Liver (tissue), 8 donors: ENCODE measurements at regions not wholly inside any gene's neighbourhood (a gene's known extent, or its start where the extent isn't known, plus 50 kb on each side); places are given as distances from the start of the nearest gene placed in this dataset.

Experiments used
- DNase-seq: peaks from one replicate; pipeline ENCODE4 v3.0.0-alpha.2; 2017; ENCODE audit warnings: low spot score
- H3K27ac ChIP-seq, 2 donors: one replicate each; pipeline ENCODE4 v1.7.0; 2013; ENCODE audit warnings: inconsistent platforms in 2 of 2, low read length in 2 of 2, control low read depth in 1 of 2, low read depth in 1 of 2, mild to moderate bottlenecking in 1 of 2
- H3K27me3 ChIP-seq, 4 donors: one replicate each; pipeline versions ENCODE4 v1.6.1 to v1.7.0; 2013; ENCODE audit warnings: low read length in 3 of 4, inconsistent platforms in 1 of 4, mild to moderate bottlenecking in 1 of 4, moderate library complexity in 1 of 4; ENCODE audit not compliant: control insufficient read depth in 4 of 4, insufficient read depth in 4 of 4
- H3K36me3 ChIP-seq, 4 donors: one replicate each; pipeline versions ENCODE4 v1.6.1 to v1.7.0; 2013; ENCODE audit warnings: low read length in 3 of 4, mild to moderate bottlenecking in 3 of 4, low read depth in 1 of 4, moderate library complexity in 1 of 4; ENCODE audit not compliant: control insufficient read depth in 4 of 4, insufficient read depth in 3 of 4
- H3K4me1 ChIP-seq, 4 donors: one replicate each; pipeline versions ENCODE4 v1.6.1 to v1.7.0; 2013; ENCODE audit warnings: low read length in 3 of 4, mild to moderate bottlenecking in 3 of 4, moderate library complexity in 1 of 4; ENCODE audit not compliant: control insufficient read depth in 4 of 4, insufficient read depth in 4 of 4
- H3K4me3 ChIP-seq, 3 donors: one replicate each; pipeline versions ENCODE4 v1.6.1 to v1.7.0; 2013; ENCODE audit warnings: low read length in 3 of 3, control low read depth in 1 of 3, low read depth in 1 of 3, mild to moderate bottlenecking in 1 of 3
- H3K9ac ChIP-seq, 2 donors: one replicate each; pipeline ENCODE4 v1.7.0; 2013; ENCODE audit warnings: low read length in 2 of 2, mild to moderate bottlenecking in 2 of 2, moderate library complexity in 2 of 2, control low read depth in 1 of 2, low read depth in 1 of 2
- H3K9me3 ChIP-seq, 4 donors: one replicate each; pipeline versions ENCODE4 v1.6.1 to v1.7.0; 2013; ENCODE audit warnings: low read length in 3 of 4; ENCODE audit not compliant: control insufficient read depth in 4 of 4
- ATF3 ChIP-seq: IDR thresholded peaks from 2 replicates; pipeline ENCODE4 v1.6.1; 2016; ENCODE audit warnings: antibody characterized with exemption
- CTCF ChIP-seq: fragments of 150-350 bp; IDR thresholded peaks from 2 replicates; pipeline ENCODE4 v1.5.1; 2017; ENCODE audit warnings: improper control_type of control experiment, low read depth, low read length; ENCODE audit not compliant: missing input control
- EGR1 ChIP-seq, 2 donors: IDR thresholded peaks; 2 replicates each; pipeline ENCODE4 v1.6.1; 2016 to 2018; ENCODE audit warnings: antibody characterized with exemption in 2 of 2, low read depth in 2 of 2
- FOXA1 ChIP-seq: IDR thresholded peaks from 2 replicates; pipeline ENCODE4 v1.6.1; 2016; ENCODE audit warnings: antibody characterized with exemption
- FOXA2 ChIP-seq: IDR thresholded peaks from 2 replicates; pipeline ENCODE4 v1.6.1; 2016; ENCODE audit warnings: antibody characterized with exemption
- GABPA ChIP-seq, 2 donors: IDR thresholded peaks in 1 of 2; conservative IDR thresholded peaks in 1 of 2; 2 replicates each; pipeline ENCODE4 v1.6.1; 2016; ENCODE audit warnings: antibody characterized with exemption in 2 of 2, mild to moderate bottlenecking in 1 of 2, moderate library complexity in 1 of 2
- HNF4A ChIP-seq, 2 donors: conservative IDR thresholded peaks; 2 replicates each; pipeline ENCODE4 v1.6.1; 2016; ENCODE audit warnings: antibody characterized with exemption in 2 of 2, mild to moderate bottlenecking in 2 of 2
- HNF4G ChIP-seq: IDR thresholded peaks from 2 replicates; pipeline ENCODE4 v1.6.1; 2016; ENCODE audit warnings: antibody characterized with exemption
- JUND ChIP-seq, 2 donors: IDR thresholded peaks; 2 replicates each; pipeline ENCODE4 v1.6.1; 2016; ENCODE audit warnings: antibody characterized with exemption in 2 of 2
- MAX ChIP-seq: IDR thresholded peaks from 2 replicates; pipeline ENCODE4 v1.6.1; 2016; ENCODE audit warnings: antibody characterized with exemption
- NR2F2 ChIP-seq: IDR thresholded peaks from 2 replicates; pipeline ENCODE4 v1.6.1; 2016; ENCODE audit warnings: antibody characterized with exemption
- RAD21 ChIP-seq, 2 donors: IDR thresholded peaks; 2 replicates each; pipeline ENCODE4 v1.6.1; 2016; ENCODE audit warnings: antibody characterized with exemption in 2 of 2, mild to moderate bottlenecking in 2 of 2
- RXRA ChIP-seq, 2 donors: IDR thresholded peaks; 2 replicates each; pipeline ENCODE4 v1.6.1; 2017 to 2018; ENCODE audit warnings: antibody characterized with exemption in 2 of 2, mild to moderate bottlenecking in 1 of 2
- SP1 ChIP-seq: IDR thresholded peaks from 2 replicates; pipeline ENCODE4 v1.6.1; 2018; ENCODE audit warnings: antibody characterized with exemption, mild to moderate bottlenecking
- TAF1 ChIP-seq: conservative IDR thresholded peaks from 2 replicates; pipeline ENCODE4 v1.6.1; 2016; ENCODE audit warnings: antibody characterized with exemption, mild to moderate bottlenecking
- YY1 ChIP-seq: IDR thresholded peaks from 2 replicates; pipeline ENCODE4 v1.6.1; 2016; ENCODE audit warnings: antibody characterized with exemption, mild to moderate bottlenecking
- ZBTB33 ChIP-seq: IDR thresholded peaks from 2 replicates; pipeline ENCODE4 v1.6.1; 2016; ENCODE audit warnings: antibody characterized with exemption
- WGBS: extraction: QIAGEN DNeasy Blood & Tissue Kit; methylation state at CpG from one replicate; pipeline ENCODE4 v1.1.7; 2013; 5-methylcytosine and 5-hydroxymethylcytosine counted together
- TF ChIP-seq, protein P1 (sequence below): IDR thresholded peaks from 2 replicates; pipeline ENCODE4 v1.6.1; 2016; ENCODE audit warnings: antibody characterized with exemption, mild to moderate bottlenecking
- donor health status: healthy.
- donor health status: healthy.
- donor health status: healthy.
- donor health status: healthy.
- donor health status: healthy.

DNA sequence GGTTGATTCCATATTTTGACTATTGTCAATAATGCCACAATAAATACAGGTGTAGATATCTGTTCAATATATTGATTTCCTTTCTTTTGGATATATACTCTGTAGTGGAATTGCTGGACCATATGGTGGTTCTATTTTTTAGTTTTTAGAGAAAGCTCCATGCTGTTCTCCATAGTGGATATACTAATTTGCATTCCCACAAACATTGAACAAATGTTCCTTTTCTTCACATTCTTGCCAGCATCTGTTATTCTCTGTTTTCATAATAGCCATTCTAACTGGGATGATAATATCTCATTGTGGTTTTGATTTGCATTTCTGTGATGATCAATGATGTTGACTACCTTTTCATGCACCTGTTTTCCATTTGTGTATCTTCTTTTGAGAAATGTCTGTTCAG, 973.7 kb downstream of the REEP3 start:
- TF ChIP-seq YY1 (no peak), MAX (no peak), CTCF (no peak), EGR1 (IDR thresholded peaks at IDR 0.05; ENCODE audit: low read depth in 2 of 2) (no peak), ATF3 (no peak), TAF1 (no peak), NR2F2 (no peak), JUND (IDR thresholded peaks at IDR 0.05) (no peak), HNF4G (no peak), RXRA (IDR thresholded peaks at IDR 0.05) (no peak), HNF4A (conservative IDR thresholded peaks at IDR 0.05) (no peak), FOXA1 (no peak), SP1 (no peak), FOXA2 (no peak), RAD21 (IDR thresholded peaks at IDR 0.05) (no peak)
- Histone ChIP-seq H3K9ac (no peak overlapping the region), H3K4me3 (no peak overlapping the region), H3K27ac (no peak overlapping the region), H3K4me1 (no peaks in the 10 kb centered on the region), H3K27me3 (no peaks in the 10 kb centered on the region), H3K9me3 (no peaks in the 10 kb centered on the region), H3K36me3 (no peaks in the 10 kb centered on the region)
- DNase-seq, result no peak

- Histone ChIP-seq H3K27me3 (no peaks in the 10 kb centered on the region), H3K9ac (no peak overlapping the region), H3K27ac (no peak overlapping the region), H3K36me3 (no peaks in the 10 kb centered on the region), H3K4me1 (no peaks in the 10 kb centered on the region), H3K9me3 (no peaks in the 10 kb centered on the region), H3K4me3 (no peak overlapping the region)
- no peak for TF ChIP-seq ATF3
- TF ChIP-seq CTCF, result no peak
- TF ChIP-seq SP1, result no peak
- no peak for TF ChIP-seq ZBTB33
- TF ChIP-seq GABPA (IDR thresholded peaks at IDR 0.05 in 1 of 2, conservative IDR thresholded peaks at IDR 0.05 in 1 of 2), result no peak
- no peak for TF ChIP-seq YY1
- no peak for TF ChIP-seq RXRA (IDR thresholded peaks at IDR 0.05)
- TF ChIP-seq, protein P1, sequence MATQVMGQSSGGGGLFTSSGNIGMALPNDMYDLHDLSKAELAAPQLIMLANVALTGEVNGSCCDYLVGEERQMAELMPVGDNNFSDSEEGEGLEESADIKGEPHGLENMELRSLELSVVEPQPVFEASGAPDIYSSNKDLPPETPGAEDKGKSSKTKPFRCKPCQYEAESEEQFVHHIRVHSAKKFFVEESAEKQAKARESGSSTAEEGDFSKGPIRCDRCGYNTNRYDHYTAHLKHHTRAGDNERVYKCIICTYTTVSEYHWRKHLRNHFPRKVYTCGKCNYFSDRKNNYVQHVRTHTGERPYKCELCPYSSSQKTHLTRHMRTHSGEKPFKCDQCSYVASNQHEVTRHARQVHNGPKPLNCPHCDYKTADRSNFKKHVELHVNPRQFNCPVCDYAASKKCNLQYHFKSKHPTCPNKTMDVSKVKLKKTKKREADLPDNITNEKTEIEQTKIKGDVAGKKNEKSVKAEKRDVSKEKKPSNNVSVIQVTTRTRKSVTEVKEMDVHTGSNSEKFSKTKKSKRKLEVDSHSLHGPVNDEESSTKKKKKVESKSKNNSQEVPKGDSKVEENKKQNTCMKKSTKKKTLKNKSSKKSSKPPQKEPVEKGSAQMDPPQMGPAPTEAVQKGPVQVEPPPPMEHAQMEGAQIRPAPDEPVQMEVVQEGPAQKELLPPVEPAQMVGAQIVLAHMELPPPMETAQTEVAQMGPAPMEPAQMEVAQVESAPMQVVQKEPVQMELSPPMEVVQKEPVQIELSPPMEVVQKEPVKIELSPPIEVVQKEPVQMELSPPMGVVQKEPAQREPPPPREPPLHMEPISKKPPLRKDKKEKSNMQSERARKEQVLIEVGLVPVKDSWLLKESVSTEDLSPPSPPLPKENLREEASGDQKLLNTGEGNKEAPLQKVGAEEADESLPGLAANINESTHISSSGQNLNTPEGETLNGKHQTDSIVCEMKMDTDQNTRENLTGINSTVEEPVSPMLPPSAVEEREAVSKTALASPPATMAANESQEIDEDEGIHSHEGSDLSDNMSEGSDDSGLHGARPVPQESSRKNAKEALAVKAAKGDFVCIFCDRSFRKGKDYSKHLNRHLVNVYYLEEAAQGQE, result no peak
- no peak for TF ChIP-seq FOXA2
- no peak for TF ChIP-seq MAX
- TF ChIP-seq FOXA1, result no peak
- TF ChIP-seq HNF4A (conservative IDR thresholded peaks at IDR 0.05), result no peak
- TF ChIP-seq TAF1, result no peak
- no peak for TF ChIP-seq NR2F2
- no peak for TF ChIP-seq JUND (IDR thresholded peaks at IDR 0.05)
- no peak for TF ChIP-seq RAD21 (IDR thresholded peaks at IDR 0.05)
- WGBS, result 88% methylated on average over 8 of the region's 8 CpGs
- DNase-seq, result no peak
Observed at GRCh38 chr10:64497306-64497705, 976.1 kb downstream of the REEP3 start.
